PC-9 (cell line): ENCODE measurements at regions not wholly inside any gene's neighbourhood (a gene's known extent, or its start where the extent isn't known, plus 50 kb on each side); places are given as distances from the start of the nearest gene placed in this dataset.

Experiments
- BruUV-seq: library from RNA; stranded (reverse); fragments of 400-500 nt; replicated peaks from 2 replicates; lab custom pipeline; 2021; lab: Mats Ljungman, UMichigan
- CTCF ChIA-PET: fragments of 300-600 bp; sonication (Branson Sonifier 250); formaldehyde crosslinking; loops from one replicate; lab custom pipeline; 2022; ENCODE audit warnings: antibody characterized with exemption; lab: Charles Lee
- POLR2A ChIA-PET: fragments of 300-600 bp; sonication (Branson Sonifier 250); formaldehyde crosslinking; loops from one replicate; lab custom pipeline; 2022; ENCODE audit warnings: antibody characterized with exemption; ENCODE audit not compliant: unreplicated experiment; lab: Charles Lee
- DNase-seq, 2 experiments: peaks; one replicate each; pipeline versions ENCODE4 v3.0.0 to v3.0.0-alpha.2; 2015 to 2022; ENCODE audit warnings: mixed read lengths in 1 of 2
- H2AFZ ChIP-seq: fragments of 200-600 bp; sonication (generic); 2 replicates; pipeline ENCODE4 v1.8.1; 2017; ENCODE audit warnings: antibody characterized with exemption
- H3F3A ChIP-seq: fragments of 200-600 bp; sonication (generic); 2 replicates; pipeline ENCODE4 v1.8.1; 2017; ENCODE audit warnings: antibody characterized with exemption, mild to moderate bottlenecking, low read depth; ENCODE audit not compliant: insufficient read depth
- H3K27ac ChIP-seq: fragments of 200-600 bp; sonication (generic); 2 replicates; pipeline ENCODE4 v1.6.1; 2016; ENCODE audit warnings: mixed run types
- H3K27me3 ChIP-seq: fragments of 200-600 bp; sonication (generic); 2 replicates; pipeline ENCODE4 v1.6.1; 2016; ENCODE audit warnings: low read depth, mixed run types; ENCODE audit not compliant: insufficient read depth
- H3K36me3 ChIP-seq: fragments of 200-600 bp; sonication (generic); 2 replicates; pipeline ENCODE4 v1.6.1; 2016; ENCODE audit warnings: low read depth, mixed run types
- H3K4me1 ChIP-seq: fragments of 200-600 bp; sonication (generic); replicated peaks from 2 replicates; pipeline ENCODE4 v1.6.1; 2016; ENCODE audit warnings: mixed run types; ENCODE audit not compliant: insufficient read depth
- H3K4me2 ChIP-seq: fragments of 200-600 bp; sonication (generic); 2 replicates; pipeline ENCODE4 v1.6.1; 2017; ENCODE audit warnings: mixed run types
- H3K4me3 ChIP-seq: fragments of 200-600 bp; sonication (generic); 2 replicates; pipeline ENCODE4 v1.6.1; 2016; ENCODE audit warnings: mixed run types
- H3K79me2 ChIP-seq: fragments of 200-600 bp; sonication (generic); 2 replicates; pipeline ENCODE4 v1.6.1; 2017; ENCODE audit warnings: low read depth, mixed run types
- H3K9me2 ChIP-seq: fragments of 200-600 bp; sonication (generic); 2 replicates; pipeline ENCODE4 v1.8.1; 2017; ENCODE audit warnings: mild to moderate bottlenecking; ENCODE audit not compliant: insufficient read depth
- H3K9me3 ChIP-seq: fragments of 200-600 bp; sonication (generic); 2 replicates; pipeline ENCODE4 v1.8.1; 2016; ENCODE audit warnings: low read depth; ENCODE audit not compliant: insufficient read depth
- H4K20me1 ChIP-seq: fragments of 200-600 bp; sonication (generic); 2 replicates; pipeline ENCODE4 v1.8.1; 2017; ENCODE audit not compliant: insufficient read depth
- CTCF ChIP-seq: fragments of 200-600 bp; sonication (generic); conservative IDR thresholded peaks from 2 replicates; pipeline ENCODE4 v1.6.1; 2017; ENCODE audit warnings: mixed run types, antibody characterized with exemption, mild to moderate bottlenecking, moderate library complexity
- EZH2 ChIP-seq: fragments of 200-600 bp; sonication (generic); IDR thresholded peaks from 2 replicates; pipeline ENCODE4 v1.8.0; 2017; ENCODE audit warnings: antibody characterized with exemption, low read depth
- intact Hi-C: fragments of 100-400 bp; cut with micrococcal nuclease; formaldehyde crosslinking; loops from one replicate; pipeline ENCODE4 v1.10.0; 2022; ENCODE audit not compliant: unreplicated experiment

GRCh38 chr3:16064642-16065414 is 109.7 kb upstream of the GALNT15 start:
- no peak for DNase-seq
- intact Hi-C loops = loop anchor here (5.0 kb wide), 1 partner anchor 177 kb away; no protein-coding TSS in a partner anchor
- Histone ChIP-seq H2AFZ (no peak overlapping the region), H4K20me1 (no peaks in the 10 kb centered on the region), H3F3A (peaks cover 50% of the 10 kb centered on the region), H3K27ac (no peak overlapping the region), H3K4me2 (no peak overlapping the region), H3K4me1 (peaks cover 55% of the 10 kb centered on the region), H3K27me3 (no peaks in the 10 kb centered on the region), H3K4me3 (no peak overlapping the region), H3K36me3 (no peaks in the 10 kb centered on the region), H3K9me2 (no peaks in the 10 kb centered on the region), H3K79me2 (no peaks in the 10 kb centered on the region), H3K9me3 (no peaks in the 10 kb centered on the region)
- ChIA-PET POLR2A (interaction anchor here (0.7 kb wide), 1 partner anchor 1188 kb away, joined by 14 read pairs; no protein-coding TSS in a partner anchor), CTCF (no interaction called here)
- no TSS peak for BruUV-seq
- TF ChIP-seq CTCF (no peak), EZH2 (no peak)

GRCh38 chr3:16066545-16066944 is 107.9 kb upstream of the GALNT15 start:
- POLR2A ChIA-PET = no interaction called here

GRCh38 chr3:16066975-16067374 is 107.5 kb upstream of the GALNT15 start:
- peaks cover 40% of the 10 kb centered on the region for H3K4me1 ChIP-seq
- no peak overlapping the region; the same call in 1 of the 2 replicates for H2AFZ ChIP-seq
- no peak overlapping the region for H3K4me3 ChIP-seq
- intact Hi-C loops = no loop called here
- TF ChIP-seq CTCF (no peak), EZH2 (no peak)
- ChIA-PET CTCF (no interaction called here), POLR2A (no interaction called here)
- H3K79me2 ChIP-seq = no peaks in the 10 kb centered on the region
- no peaks in the 10 kb centered on the region for H3K27me3 ChIP-seq
- no peak overlapping the region for H3K4me2 ChIP-seq
- no peaks in the 10 kb centered on the region for H3K36me3 ChIP-seq
- no peaks in the 10 kb centered on the region for H4K20me1 ChIP-seq
- no peak for DNase-seq
- peaks cover 33% of the 10 kb centered on the region for H3F3A ChIP-seq
- H3K9me2 ChIP-seq = no peaks in the 10 kb centered on the region
- peak overlapping the region; percentile 70 for H3K27ac ChIP-seq
- BruUV-seq = no TSS peak
- H3K9me3 ChIP-seq = no peaks in the 10 kb centered on the region

More at GRCh38 chr3:16066545-16066944, 107.9 kb upstream of the GALNT15 start:
- no TSS peak for BruUV-seq
- CTCF ChIA-PET = no interaction called here
- Histone ChIP-seq H3K36me3 (no peaks in the 10 kb centered on the region), H3K4me3 (no peak overlapping the region), H2AFZ (no peak overlapping the region; the same call in 1 of the 2 replicates), H3K27ac (peak overlapping the region; percentile 70; the same call in 1 of the 2 replicates), H3K4me1 (peaks cover 44% of the 10 kb centered on the region), H3K79me2 (no peaks in the 10 kb centered on the region), H4K20me1 (no peaks in the 10 kb centered on the region), H3K9me3 (no peaks in the 10 kb centered on the region), H3K9me2 (no peaks in the 10 kb centered on the region), H3K4me2 (no peak overlapping the region), H3F3A (peaks cover 36% of the 10 kb centered on the region), H3K27me3 (no peaks in the 10 kb centered on the region)
- TF ChIP-seq EZH2 = no peak
- intact Hi-C loops = no loop called here
- DNase-seq = no peak
